ENCODE measurements at regions not wholly inside any gene's neighbourhood (a gene's known extent, or its start where the extent isn't known, plus 50 kb on each side); places are given as distances from the start of the nearest gene placed in this dataset.
"Not testable (repeated sequence)": the region's sequence is repeated elsewhere in the genome, so short reads cannot be mapped to it uniquely, and the experiment has no call there.

DNA sequence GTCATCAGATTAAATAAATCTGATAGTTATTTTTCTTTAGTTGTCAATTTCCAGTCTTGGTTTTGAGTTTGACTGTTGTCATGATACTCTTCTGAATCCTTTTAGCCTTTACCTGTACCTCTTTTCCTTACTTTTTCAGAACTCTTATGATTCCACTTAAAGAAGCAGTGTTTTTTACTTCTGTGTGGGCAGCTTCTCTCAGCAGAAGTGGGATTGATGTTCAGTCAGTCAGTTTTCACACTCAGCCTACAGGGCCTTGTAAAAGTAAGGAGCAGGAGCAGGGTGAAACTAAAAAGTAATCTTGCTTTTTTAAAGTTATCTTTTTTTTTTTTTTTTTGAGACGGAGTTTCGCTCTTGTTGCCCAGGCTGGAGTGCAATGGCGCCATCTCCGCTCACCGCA is 75.1 kb downstream of the HAUS1 start:
- TF ChIP-seq, protein P1, sequence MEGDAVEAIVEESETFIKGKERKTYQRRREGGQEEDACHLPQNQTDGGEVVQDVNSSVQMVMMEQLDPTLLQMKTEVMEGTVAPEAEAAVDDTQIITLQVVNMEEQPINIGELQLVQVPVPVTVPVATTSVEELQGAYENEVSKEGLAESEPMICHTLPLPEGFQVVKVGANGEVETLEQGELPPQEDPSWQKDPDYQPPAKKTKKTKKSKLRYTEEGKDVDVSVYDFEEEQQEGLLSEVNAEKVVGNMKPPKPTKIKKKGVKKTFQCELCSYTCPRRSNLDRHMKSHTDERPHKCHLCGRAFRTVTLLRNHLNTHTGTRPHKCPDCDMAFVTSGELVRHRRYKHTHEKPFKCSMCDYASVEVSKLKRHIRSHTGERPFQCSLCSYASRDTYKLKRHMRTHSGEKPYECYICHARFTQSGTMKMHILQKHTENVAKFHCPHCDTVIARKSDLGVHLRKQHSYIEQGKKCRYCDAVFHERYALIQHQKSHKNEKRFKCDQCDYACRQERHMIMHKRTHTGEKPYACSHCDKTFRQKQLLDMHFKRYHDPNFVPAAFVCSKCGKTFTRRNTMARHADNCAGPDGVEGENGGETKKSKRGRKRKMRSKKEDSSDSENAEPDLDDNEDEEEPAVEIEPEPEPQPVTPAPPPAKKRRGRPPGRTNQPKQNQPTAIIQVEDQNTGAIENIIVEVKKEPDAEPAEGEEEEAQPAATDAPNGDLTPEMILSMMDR (IDR thresholded peaks at IDR 0.05; ENCODE audit: low read depth, low read length): no peak
- H3K4me3 ChIP-seq (replicated peaks in 1 of 2; ENCODE audit: low read depth in 2 of 2, low read length in 2 of 2): no peak overlapping the region
- DNase-seq (ENCODE audit: low read depth in 2 of 2): no peak

DNA sequence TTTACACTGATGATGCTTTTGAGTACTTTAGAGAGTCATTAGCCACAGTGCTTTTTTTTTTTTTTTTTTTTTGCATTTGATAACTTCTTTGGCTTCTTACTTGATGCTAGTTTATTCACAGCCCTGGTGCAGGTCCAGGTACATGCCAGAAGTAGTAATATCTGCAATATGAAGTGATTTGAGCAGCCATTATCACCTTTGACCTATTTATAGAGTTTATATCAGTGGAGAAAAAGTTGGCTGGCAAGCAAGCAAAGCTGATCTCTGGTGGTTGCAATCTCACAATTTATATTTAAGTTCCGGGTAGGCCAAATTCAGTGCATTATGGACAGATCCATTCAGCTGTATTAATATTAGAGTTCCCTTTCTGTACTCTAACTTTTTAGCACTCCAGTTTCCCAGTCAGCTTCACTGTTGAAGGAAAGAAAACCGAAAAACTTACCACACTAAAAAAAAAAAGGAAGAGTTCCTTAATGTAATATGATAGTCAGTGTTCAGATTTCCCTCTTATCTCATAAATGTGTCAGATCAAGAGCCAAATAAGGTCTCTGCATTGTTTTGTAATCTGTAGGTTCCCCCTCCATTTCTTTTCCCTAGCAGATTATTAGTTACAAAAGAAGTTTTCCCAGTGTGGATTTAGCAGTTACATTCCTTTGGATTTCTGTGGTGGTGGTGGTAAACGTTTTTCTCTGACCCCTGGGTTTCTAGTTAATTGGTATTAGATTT is 78.6 kb downstream of the HAUS1 start:
- TF ChIP-seq, protein P1 (IDR thresholded peaks at IDR 0.05; ENCODE audit: low read depth, low read length): no peak
- peak in 1 of 2 donors; percentile 22 for DNase-seq (ENCODE audit: low read depth in 2 of 2)
- no peak overlapping the region for H3K4me3 ChIP-seq (replicated peaks in 1 of 2; ENCODE audit: low read depth in 2 of 2, low read length in 2 of 2)

DNA sequence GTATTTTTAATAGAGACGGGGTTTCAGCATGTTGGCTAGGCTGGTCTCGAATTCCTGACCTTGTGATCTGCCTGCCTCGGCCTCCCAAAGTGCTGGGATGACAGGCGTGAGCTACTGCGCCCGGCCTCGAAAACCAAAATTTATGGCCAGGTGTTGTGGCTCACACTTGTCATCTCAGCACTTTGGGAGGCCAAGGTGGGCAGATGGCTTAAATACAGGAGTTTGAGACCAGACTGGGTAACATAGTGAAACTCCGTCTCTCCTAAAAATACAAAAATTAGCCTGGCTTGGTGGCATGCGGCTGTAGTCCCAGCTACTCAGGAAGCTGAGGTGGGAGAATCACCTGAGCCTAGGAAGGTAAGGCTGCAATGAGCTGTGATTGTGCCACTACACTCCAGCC is 80.1 kb downstream of the HAUS1 start:
- H3K4me3 ChIP-seq (replicated peaks in 1 of 2; ENCODE audit: low read depth in 2 of 2, low read length in 2 of 2); DNase-seq (ENCODE audit: low read depth in 2 of 2): not testable (repeated sequence)

DNA sequence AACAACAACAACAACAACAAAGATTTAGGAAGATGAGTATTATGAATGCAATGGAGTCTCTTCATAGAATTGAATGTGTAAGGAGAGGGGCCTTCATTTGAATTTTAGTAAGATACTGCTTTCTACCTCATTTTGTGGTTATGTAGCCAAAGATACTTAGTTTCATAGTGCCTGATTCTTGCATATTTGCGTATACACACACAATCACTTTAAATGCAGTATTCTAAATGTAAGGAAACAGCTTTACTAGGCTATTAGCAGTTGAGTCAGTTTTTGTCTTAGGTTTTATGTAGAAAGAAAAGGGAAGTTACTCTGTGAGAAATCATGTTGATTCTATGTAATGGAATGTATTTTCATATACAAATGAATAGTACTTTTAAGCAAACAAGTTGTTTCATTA is 80.5 kb downstream of the HAUS1 start:
- TF ChIP-seq, protein P1 (IDR thresholded peaks at IDR 0.05; ENCODE audit: low read depth, low read length): no peak
- no peak overlapping the region for H3K4me3 ChIP-seq (replicated peaks in 1 of 2; ENCODE audit: low read depth in 2 of 2, low read length in 2 of 2)
- DNase-seq (ENCODE audit: low read depth in 2 of 2): no peak

DNA sequence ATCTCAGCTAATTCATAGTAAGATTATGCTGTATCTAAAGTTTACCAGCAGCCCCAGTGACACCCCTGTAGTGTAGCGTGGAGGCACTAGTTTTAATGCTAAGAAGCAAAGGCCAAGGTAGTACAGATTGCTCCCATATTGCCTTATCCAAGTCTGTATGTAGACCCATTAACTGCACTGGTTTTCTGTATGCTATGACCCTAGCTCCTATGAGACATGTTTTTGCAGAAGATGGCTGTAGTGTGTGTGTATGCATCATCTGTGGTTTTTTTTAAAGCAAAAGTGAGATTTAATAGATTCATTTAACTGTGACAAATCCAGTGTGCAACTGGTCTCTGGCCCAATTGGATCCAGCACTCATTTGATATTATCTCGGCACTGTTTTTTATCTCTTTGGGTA is 86.5 kb downstream of the HAUS1 start:
- no peak overlapping the region for H3K4me3 ChIP-seq (replicated peaks in 1 of 2; ENCODE audit: low read depth in 2 of 2, low read length in 2 of 2)
- TF ChIP-seq, protein P1 (IDR thresholded peaks at IDR 0.05; ENCODE audit: low read depth, low read length): no peak
- no peak for DNase-seq (ENCODE audit: low read depth in 2 of 2)

DNA sequence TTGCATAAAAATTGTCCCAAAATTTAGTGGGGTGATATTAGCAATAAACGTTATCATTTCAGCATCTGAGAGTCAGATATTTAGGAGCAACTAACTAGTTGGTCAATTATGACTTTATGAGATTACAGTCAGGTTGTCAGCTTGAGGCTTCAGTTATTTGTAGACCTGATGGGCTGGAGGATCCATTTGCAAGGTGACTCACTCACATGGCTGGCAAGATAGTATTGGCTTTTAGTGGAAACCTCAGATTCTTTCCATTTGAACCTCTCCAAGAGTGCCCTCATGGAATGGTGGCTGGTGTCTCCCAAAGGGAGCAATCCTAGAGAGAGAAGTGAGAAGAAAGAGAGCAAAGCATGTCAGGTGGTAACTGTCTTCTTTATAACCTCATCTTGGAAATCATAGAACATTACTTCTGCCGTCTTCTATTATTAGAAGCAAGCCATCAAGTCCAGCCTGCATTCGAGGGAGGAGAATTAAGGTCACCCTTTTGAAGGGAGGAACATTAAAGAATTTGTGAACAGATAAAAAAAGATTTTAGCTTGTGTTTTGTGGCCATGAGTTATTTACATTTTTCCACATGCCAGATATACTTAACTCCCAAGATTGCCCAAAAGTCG is 92.5 kb downstream of the HAUS1 start:
- DNase-seq (ENCODE audit: low read depth in 2 of 2): no peak
- no peak overlapping the region for H3K4me3 ChIP-seq (replicated peaks in 1 of 2; ENCODE audit: low read depth in 2 of 2, low read length in 2 of 2)
- TF ChIP-seq, protein P1 (IDR thresholded peaks at IDR 0.05; ENCODE audit: low read depth, low read length): no peak

DNA sequence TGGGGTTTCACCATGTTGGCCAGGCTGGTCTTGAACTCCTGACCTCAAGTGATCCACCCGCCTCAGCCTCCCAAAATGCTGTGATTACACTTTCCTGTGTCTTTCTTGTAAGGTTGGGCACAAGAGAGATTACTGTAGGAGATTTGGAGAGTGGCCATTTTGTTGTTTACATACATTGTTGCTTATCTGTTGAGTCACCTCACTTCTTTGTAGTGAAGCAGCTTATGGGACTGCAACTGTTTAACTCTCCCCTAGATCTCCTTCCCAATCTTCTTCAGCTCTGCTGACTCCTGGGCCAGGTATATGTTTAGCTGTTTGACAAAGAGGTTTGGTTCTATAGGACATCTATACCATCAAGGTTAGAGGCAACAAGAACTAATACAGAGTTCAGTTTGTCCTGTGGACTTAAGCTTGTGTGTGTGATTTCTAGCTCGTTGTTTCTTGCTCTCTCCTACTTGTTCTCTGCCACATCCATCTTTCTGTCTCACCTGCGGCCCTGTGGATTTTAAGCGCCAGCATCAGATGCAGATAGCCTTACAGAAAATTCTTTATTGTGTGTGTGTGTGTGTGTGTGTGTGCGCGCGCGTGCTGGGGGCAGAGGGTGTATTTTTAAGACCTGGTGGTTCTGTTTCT is 95.4 kb downstream of the HAUS1 start:
- TF ChIP-seq, protein P1 (IDR thresholded peaks at IDR 0.05; ENCODE audit: low read depth, low read length): no peak
- peak; percentile 43 to 74 for DNase-seq (ENCODE audit: low read depth in 2 of 2)
- no peak overlapping the region for H3K4me3 ChIP-seq (replicated peaks in 1 of 2; ENCODE audit: low read depth in 2 of 2, low read length in 2 of 2)

DNA sequence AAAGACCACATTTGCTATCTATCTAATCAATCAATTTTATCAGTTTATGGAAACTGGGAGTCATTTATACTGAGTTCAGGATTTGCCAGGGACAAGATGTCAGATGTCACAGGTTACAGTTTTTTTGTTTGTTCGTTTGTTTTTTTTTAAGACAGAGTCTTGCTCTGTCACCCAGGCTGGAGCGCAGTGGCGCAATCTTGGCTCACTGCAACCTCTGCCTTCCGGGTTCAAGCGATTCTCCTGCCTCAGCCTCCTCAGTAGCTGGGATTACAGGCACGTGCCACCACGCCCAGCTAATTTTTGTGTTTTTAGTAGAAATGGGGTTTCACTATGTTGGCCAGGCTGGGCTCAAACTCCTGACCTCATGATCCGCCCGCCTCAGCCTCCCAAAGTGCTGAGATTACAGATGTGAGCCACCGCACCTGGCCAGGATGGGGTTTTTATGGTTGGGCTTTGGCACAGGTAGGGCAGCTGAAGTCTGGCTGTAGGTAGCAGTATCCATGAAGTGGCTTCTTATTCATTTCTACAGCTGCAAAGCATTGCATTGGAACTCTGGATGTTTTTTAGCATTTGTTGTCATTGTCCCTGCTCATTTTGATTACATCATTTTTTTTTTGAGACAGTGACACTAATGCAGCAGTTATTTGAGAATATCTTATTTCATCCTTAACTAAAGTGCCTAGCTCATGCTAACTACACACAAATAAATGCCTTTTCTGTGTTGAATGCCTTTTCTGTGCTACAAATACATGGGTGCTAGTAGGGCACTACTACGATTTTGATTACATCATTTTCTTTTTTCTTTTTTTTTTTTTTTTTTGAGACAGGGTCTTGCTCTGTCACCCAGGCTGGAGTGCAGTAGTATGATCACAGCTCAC is 96.2 kb downstream of the HAUS1 start:
- not testable (repeated sequence) for H3K4me3 ChIP-seq (replicated peaks in 1 of 2; ENCODE audit: low read depth in 2 of 2, low read length in 2 of 2); DNase-seq (ENCODE audit: low read depth in 2 of 2)
